ENCODE measurements at regions not wholly inside any gene's neighbourhood (a gene's known extent, or its start where the extent isn't known, plus 50 kb on each side); places are given as distances from the start of the nearest gene placed in this dataset.
A peak's percentile ranks its signal among the peaks of the same experiment; 100 is the strongest.

GRCh38 chr13:65854431-65854830, 1375.7 kb downstream of the PCDH9 start:
- H3K27ac ChIP-seq (ENCODE audit: low read depth, low read length), result no peak overlapping the region
- no peak overlapping the region for H3K9ac ChIP-seq (ENCODE audit: low read length)
- H3K4ac ChIP-seq (ENCODE audit: low read depth, low read length), result no peak overlapping the region
- H3K18ac ChIP-seq (ENCODE audit: low read length), result no peak overlapping the region
- no peak overlapping the region for H3K4me3 ChIP-seq (ENCODE audit: low read length)
- no peak overlapping the region for H3K56ac ChIP-seq (ENCODE audit: low read length)
- no peak overlapping the region for H2BK15ac ChIP-seq (replicated peaks; ENCODE audit: low read depth)
- H3K4me2 ChIP-seq (ENCODE audit: low read length), result no peak overlapping the region
- no peak overlapping the region for H3K23ac ChIP-seq (ENCODE audit: low read length)
- no peak overlapping the region for H2BK120ac ChIP-seq (ENCODE audit: low read depth, low read length)
- no peaks in the 10 kb centered on the region for H3K27me3 ChIP-seq (ENCODE audit: insufficient read depth, low read length, poor library complexity)
- H3K79me2 ChIP-seq (ENCODE audit: control insufficient read depth, insufficient read depth, low read length), result no peaks in the 10 kb centered on the region
- H4K5ac ChIP-seq (ENCODE audit: low read length), result no peak overlapping the region
- no peak overlapping the region for H2AK5ac ChIP-seq (ENCODE audit: low read length)
- H2BK5ac ChIP-seq (ENCODE audit: low read length), result no peak overlapping the region
- no CpG with 5 or more reads among the region's 3 CpGs for WGBS (ENCODE audit: extremely low coverage, insufficient coverage, low lambda C conversion rate)
- no peaks in the 10 kb centered on the region for H3K36me3 ChIP-seq (ENCODE audit: control insufficient read depth, insufficient read depth, low read length)
- H3K4me1 ChIP-seq (ENCODE audit: control insufficient read depth, low read depth, low read length), result no peaks in the 10 kb centered on the region
- no peaks in the 10 kb centered on the region for H3K79me1 ChIP-seq (ENCODE audit: low read length)
- no peak overlapping the region for H4K8ac ChIP-seq (ENCODE audit: low read depth, low read length)
- DNase-seq, result peak; percentile 22

- Histone ChIP-seq H3K4me1 (ENCODE audit: control insufficient read depth, low read depth, low read length) (no peaks in the 10 kb centered on the region), H2AK5ac (ENCODE audit: low read length) (no peak overlapping the region), H3K4ac (ENCODE audit: low read depth, low read length) (no peak overlapping the region), H3K36me3 (ENCODE audit: control insufficient read depth, insufficient read depth, low read length) (no peaks in the 10 kb centered on the region), H3K27ac (ENCODE audit: low read depth, low read length) (no peak overlapping the region), H3K79me1 (ENCODE audit: low read length) (no peaks in the 10 kb centered on the region), H3K9ac (ENCODE audit: low read length) (no peak overlapping the region), H3K56ac (ENCODE audit: low read length) (no peak overlapping the region), H3K79me2 (ENCODE audit: control insufficient read depth, insufficient read depth, low read length) (no peaks in the 10 kb centered on the region), H3K23ac (ENCODE audit: low read length) (no peak overlapping the region), H3K4me3 (ENCODE audit: low read length) (no peak overlapping the region), H4K8ac (ENCODE audit: low read depth, low read length) (no peak overlapping the region), H3K27me3 (ENCODE audit: insufficient read depth, low read length, poor library complexity) (no peaks in the 10 kb centered on the region), H3K18ac (ENCODE audit: low read length) (no peak overlapping the region), H3K4me2 (ENCODE audit: low read length) (no peak overlapping the region), H4K5ac (ENCODE audit: low read length) (no peak overlapping the region), H2BK5ac (ENCODE audit: low read length) (no peak overlapping the region), H2BK15ac (replicated peaks; ENCODE audit: low read depth) (no peak overlapping the region), H2BK120ac (ENCODE audit: low read depth, low read length) (no peak overlapping the region)
- DNase-seq, result no peak
- no CpG with 5 or more reads among the region's 22 CpGs for WGBS (ENCODE audit: extremely low coverage, insufficient coverage, low lambda C conversion rate)
These were observed 1385.8 kb downstream of the PCDH9 start for GRCh38 chr13:65844266-65844841.

- no peak overlapping the region for H3K4me3 ChIP-seq (ENCODE audit: low read length)
- DNase-seq, result no peak
- no peak overlapping the region for H2AK5ac ChIP-seq (ENCODE audit: low read length)
- H3K9ac ChIP-seq (ENCODE audit: low read length), result no peak overlapping the region
- H3K36me3 ChIP-seq (ENCODE audit: control insufficient read depth, insufficient read depth, low read length), result no peaks in the 10 kb centered on the region
- H2BK15ac ChIP-seq (replicated peaks; ENCODE audit: low read depth), result no peak overlapping the region
- H3K79me1 ChIP-seq (ENCODE audit: low read length), result no peaks in the 10 kb centered on the region
- H3K23ac ChIP-seq (ENCODE audit: low read length), result no peak overlapping the region
- H3K27ac ChIP-seq (ENCODE audit: low read depth, low read length), result no peak overlapping the region
- no peak overlapping the region for H3K4ac ChIP-seq (ENCODE audit: low read depth, low read length)
- WGBS (ENCODE audit: extremely low coverage, insufficient coverage, low lambda C conversion rate), result no CpG with 5 or more reads among the region's 13 CpGs
- H2BK5ac ChIP-seq (ENCODE audit: low read length), result no peak overlapping the region
- H3K79me2 ChIP-seq (ENCODE audit: control insufficient read depth, insufficient read depth, low read length), result no peaks in the 10 kb centered on the region
- H3K56ac ChIP-seq (ENCODE audit: low read length), result no peak overlapping the region
- H4K5ac ChIP-seq (ENCODE audit: low read length), result no peak overlapping the region
- no peak overlapping the region for H3K4me2 ChIP-seq (ENCODE audit: low read length)
- no peaks in the 10 kb centered on the region for H3K27me3 ChIP-seq (ENCODE audit: insufficient read depth, low read length, poor library complexity)
- H3K4me1 ChIP-seq (ENCODE audit: control insufficient read depth, low read depth, low read length), result no peaks in the 10 kb centered on the region
- no peak overlapping the region for H4K8ac ChIP-seq (ENCODE audit: low read depth, low read length)
- no peak overlapping the region for H3K18ac ChIP-seq (ENCODE audit: low read length)
- H2BK120ac ChIP-seq (ENCODE audit: low read depth, low read length), result no peak overlapping the region
These were observed 1386.8 kb downstream of the PCDH9 start for GRCh38 chr13:65843314-65843731.

- Histone ChIP-seq H3K27me3 (ENCODE audit: insufficient read depth, low read length, poor library complexity) (no peaks in the 10 kb centered on the region), H4K8ac (ENCODE audit: low read depth, low read length) (no peak overlapping the region), H3K36me3 (ENCODE audit: control insufficient read depth, insufficient read depth, low read length) (no peaks in the 10 kb centered on the region), H4K5ac (ENCODE audit: low read length) (no peak overlapping the region), H3K79me1 (ENCODE audit: low read length) (no peaks in the 10 kb centered on the region), H2BK5ac (ENCODE audit: low read length) (no peak overlapping the region), H3K18ac (ENCODE audit: low read length) (no peak overlapping the region), H2AK5ac (ENCODE audit: low read length) (no peak overlapping the region), H3K4me3 (ENCODE audit: low read length) (no peak overlapping the region), H3K9ac (ENCODE audit: low read length) (no peak overlapping the region), H2BK15ac (replicated peaks; ENCODE audit: low read depth) (no peak overlapping the region), H3K56ac (ENCODE audit: low read length) (no peak overlapping the region), H2BK120ac (ENCODE audit: low read depth, low read length) (no peak overlapping the region), H3K4me1 (ENCODE audit: control insufficient read depth, low read depth, low read length) (no peaks in the 10 kb centered on the region), H3K79me2 (ENCODE audit: control insufficient read depth, insufficient read depth, low read length) (no peaks in the 10 kb centered on the region), H3K23ac (ENCODE audit: low read length) (no peak overlapping the region), H3K4ac (ENCODE audit: low read depth, low read length) (no peak overlapping the region), H3K4me2 (ENCODE audit: low read length) (no peak overlapping the region), H3K27ac (ENCODE audit: low read depth, low read length) (no peak overlapping the region)
- no CpG with 5 or more reads among the region's 3 CpGs for WGBS (ENCODE audit: extremely low coverage, insufficient coverage, low lambda C conversion rate)
- no peak for DNase-seq
These were observed 1389.0 kb downstream of the PCDH9 start for GRCh38 chr13:65841156-65841555.

GRCh38 chr13:65836066-65836465, 1394.1 kb downstream of the PCDH9 start:
- Histone ChIP-seq H2BK120ac (ENCODE audit: low read depth, low read length) (no peak overlapping the region), H2BK15ac (replicated peaks; ENCODE audit: low read depth) (no peak overlapping the region), H3K4me1 (ENCODE audit: control insufficient read depth, low read depth, low read length) (no peaks in the 10 kb centered on the region), H3K56ac (ENCODE audit: low read length) (no peak overlapping the region), H3K4me2 (ENCODE audit: low read length) (no peak overlapping the region), H3K27ac (ENCODE audit: low read depth, low read length) (no peak overlapping the region), H3K79me2 (ENCODE audit: control insufficient read depth, insufficient read depth, low read length) (no peaks in the 10 kb centered on the region), H3K9ac (ENCODE audit: low read length) (no peak overlapping the region), H3K27me3 (ENCODE audit: insufficient read depth, low read length, poor library complexity) (no peaks in the 10 kb centered on the region), H3K79me1 (ENCODE audit: low read length) (no peaks in the 10 kb centered on the region), H2AK5ac (ENCODE audit: low read length) (no peak overlapping the region), H3K4ac (ENCODE audit: low read depth, low read length) (no peak overlapping the region), H4K8ac (ENCODE audit: low read depth, low read length) (no peak overlapping the region), H3K23ac (ENCODE audit: low read length) (no peak overlapping the region), H3K18ac (ENCODE audit: low read length) (no peak overlapping the region), H3K4me3 (ENCODE audit: low read length) (no peak overlapping the region), H4K5ac (ENCODE audit: low read length) (no peak overlapping the region), H3K36me3 (ENCODE audit: control insufficient read depth, insufficient read depth, low read length) (no peaks in the 10 kb centered on the region), H2BK5ac (ENCODE audit: low read length) (no peak overlapping the region)
- no peak for DNase-seq

GRCh38 chr13:65834897-65835296, 1395.2 kb downstream of the PCDH9 start:
- Histone ChIP-seq H3K4me1 (ENCODE audit: control insufficient read depth, low read depth, low read length) (no peaks in the 10 kb centered on the region), H2BK5ac (ENCODE audit: low read length) (no peak overlapping the region), H3K4me2 (ENCODE audit: low read length) (no peak overlapping the region), H2AK5ac (ENCODE audit: low read length) (no peak overlapping the region), H3K36me3 (ENCODE audit: control insufficient read depth, insufficient read depth, low read length) (no peaks in the 10 kb centered on the region), H3K79me1 (ENCODE audit: low read length) (no peaks in the 10 kb centered on the region), H4K5ac (ENCODE audit: low read length) (no peak overlapping the region), H3K9ac (ENCODE audit: low read length) (no peak overlapping the region), H3K27ac (ENCODE audit: low read depth, low read length) (no peak overlapping the region), H3K79me2 (ENCODE audit: control insufficient read depth, insufficient read depth, low read length) (no peaks in the 10 kb centered on the region), H3K56ac (ENCODE audit: low read length) (no peak overlapping the region), H3K4me3 (ENCODE audit: low read length) (no peak overlapping the region), H3K23ac (ENCODE audit: low read length) (no peak overlapping the region), H2BK120ac (ENCODE audit: low read depth, low read length) (no peak overlapping the region), H3K18ac (ENCODE audit: low read length) (no peak overlapping the region), H3K4ac (ENCODE audit: low read depth, low read length) (no peak overlapping the region), H4K8ac (ENCODE audit: low read depth, low read length) (no peak overlapping the region), H2BK15ac (replicated peaks; ENCODE audit: low read depth) (no peak overlapping the region), H3K27me3 (ENCODE audit: insufficient read depth, low read length, poor library complexity) (no peaks in the 10 kb centered on the region)
- no CpG with 5 or more reads among the region's 2 CpGs for WGBS (ENCODE audit: extremely low coverage, insufficient coverage, low lambda C conversion rate)
- no peak for DNase-seq
